HG03103 (cell line): ENCODE measurements at regions not wholly inside any gene's neighbourhood (a gene's known extent, or its start where the extent isn't known, plus 50 kb on each side); places are given as distances from the start of the nearest gene placed in this dataset.
"Not testable (repeated sequence)": the region's sequence is repeated elsewhere in the genome, so short reads cannot be mapped to it uniquely, and the experiment has no call there.

Experiments used
- ATAC-seq: cut with Tn5 transposase; IDR thresholded peaks from one replicate; pipeline ENCODE4 v1.9.1; 2021; ENCODE audit warnings: low read depth; ENCODE audit not compliant: unreplicated experiment

- ATAC-seq, result no peak
Measured at GRCh38 chr9:107606149-107606790, 116.7 kb upstream of the KLF4 start.

- no peak for ATAC-seq
Measured at GRCh38 chr9:107605041-107605440, 115.5 kb upstream of the KLF4 start.

GRCh38 chr9:107603281-107603680, 113.7 kb upstream of the KLF4 start:
- ATAC-seq, result no peak

- ATAC-seq, result no peak
Measured at GRCh38 chr9:107600060-107600573, 110.5 kb upstream of the KLF4 start.

- ATAC-seq, result no peak
Measured at GRCh38 chr9:107597743-107598217, 108.2 kb upstream of the KLF4 start.

GRCh38 chr9:107594908-107595530, 105.5 kb upstream of the KLF4 start:
- no peak for ATAC-seq

GRCh38 chr9:107593224-107593870, 103.8 kb upstream of the KLF4 start:
- ATAC-seq, result no peak

- ATAC-seq, result no peak
Measured at GRCh38 chr9:107592424-107592823, 102.9 kb upstream of the KLF4 start.

- ATAC-seq, result no peak
Measured at GRCh38 chr9:107591781-107592180, 102.2 kb upstream of the KLF4 start.

- ATAC-seq, result no peak
Measured at GRCh38 chr9:107588393-107588792, 98.8 kb upstream of the KLF4 start.

- ATAC-seq, result no peak
Measured at GRCh38 chr9:107587191-107587963, 97.8 kb upstream of the KLF4 start.

- ATAC-seq, result no peak
Measured at GRCh38 chr9:107586493-107586892, 96.9 kb upstream of the KLF4 start.

GRCh38 chr9:107585465-107585864, 95.9 kb upstream of the KLF4 start:
- ATAC-seq, result no peak

GRCh38 chr9:107584944-107585343, 95.4 kb upstream of the KLF4 start:
- no peak for ATAC-seq

- no peak for ATAC-seq
Measured at GRCh38 chr9:107584186-107584585, 94.6 kb upstream of the KLF4 start.

- ATAC-seq, result no peak
Measured at GRCh38 chr9:107577140-107577776, 87.7 kb upstream of the KLF4 start.

- ATAC-seq, result no peak
Measured at GRCh38 chr9:107571148-107571547, 81.6 kb upstream of the KLF4 start.

- no peak for ATAC-seq
Measured at GRCh38 chr9:107569174-107569573, 79.6 kb upstream of the KLF4 start.

- ATAC-seq, result not testable (repeated sequence)
Measured at GRCh38 chr9:107568406-107568805, 78.8 kb upstream of the KLF4 start.

- ATAC-seq, result no peak
Measured at GRCh38 chr9:107567462-107567861, 77.9 kb upstream of the KLF4 start.
